ENCODE measurements at regions not wholly inside any gene's neighbourhood (a gene's known extent, or its start where the extent isn't known, plus 50 kb on each side); places are given as distances from the start of the nearest gene placed in this dataset.

DNA sequence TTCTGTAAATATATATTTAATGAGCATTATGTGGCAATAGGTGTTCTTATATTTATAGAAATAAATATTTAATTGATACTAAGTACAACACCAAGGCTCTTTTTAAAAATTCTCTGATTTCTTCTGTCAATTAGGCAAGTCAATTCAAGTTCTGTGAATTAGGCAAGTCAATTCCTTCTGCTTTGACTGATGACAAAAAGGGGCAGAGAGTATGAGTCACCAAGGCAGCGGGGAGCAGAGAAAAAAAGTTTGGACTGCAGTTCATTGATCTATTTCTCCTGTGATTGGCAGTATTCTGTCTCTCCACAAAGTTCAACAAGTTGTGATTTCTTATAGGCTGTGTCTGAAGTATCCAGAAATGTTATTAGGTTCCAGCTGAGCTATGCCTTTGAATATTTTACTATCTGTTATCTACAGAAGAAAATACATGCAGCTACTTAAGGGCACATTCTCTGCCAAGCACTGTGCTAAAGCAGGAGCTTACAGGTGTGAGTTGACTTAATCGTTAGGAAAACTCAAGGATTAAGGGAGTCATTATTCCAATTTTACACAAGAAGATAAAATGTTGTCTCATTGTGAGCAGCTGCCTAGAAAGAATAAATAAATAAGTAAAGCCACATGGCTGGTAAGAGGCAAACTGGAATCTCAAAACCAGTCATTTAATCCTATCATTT is 206.4 kb upstream of the ALG10B start:
- no peak overlapping the region for H2BK20ac ChIP-seq (ENCODE audit: low read depth, low read length, poor library complexity, severe bottlenecking)
- no peak overlapping the region for H3K27ac ChIP-seq (ENCODE audit: insufficient read length, low read depth, low read length)
- H3K23ac ChIP-seq (ENCODE audit: insufficient read length, low read depth, low read length) = no peak overlapping the region
- H3K9ac ChIP-seq (ENCODE audit: extremely low read depth, insufficient read length, low read length) = no peak overlapping the region
- no peak for DNase-seq
- no peak overlapping the region for H2BK15ac ChIP-seq (ENCODE audit: low read depth, low read length)
- H3K4me1 Mint-ChIP-seq = no peaks in the 10 kb centered on the region
- no peak for TF ChIP-seq CTCF (conservative IDR thresholded peaks at IDR 0.05)
- no peak overlapping the region for H3K56ac ChIP-seq (ENCODE audit: insufficient read length, low read depth, low read length)
- no peak overlapping the region for H4K8ac ChIP-seq (replicated peaks; ENCODE audit: insufficient read length, low read depth, low read length)
- peaks cover 5 to 29% (median 16%) of the 10 kb centered on the region in 3 experiments; a peak in 6 of 7 replicates for H3K36me3 Mint-ChIP-seq (ENCODE audit: insufficient read depth in 1 of 3, low read depth in 3 of 3)
- WGBS (ENCODE audit: extremely low coverage, insufficient read length, low lambda C conversion rate) = no CpG with 5 or more reads among the region's 2 CpGs
- no peak overlapping the region for H2BK5ac ChIP-seq (ENCODE audit: insufficient read length, low read length)
- H3K14ac ChIP-seq (ENCODE audit: insufficient read depth, low read length) = no peak overlapping the region
- H3K23me2 ChIP-seq (ENCODE audit: insufficient read length, low read depth, low read length, poor library complexity, severe bottlenecking) = no peaks in the 10 kb centered on the region
- H3K27me3 ChIP-seq (ENCODE audit: insufficient read depth, low read length) = no peaks in the 10 kb centered on the region
- H2AFZ ChIP-seq (ENCODE audit: low read length) = no peak overlapping the region
- H2BK12ac ChIP-seq (ENCODE audit: insufficient read length, low read depth, low read length) = no peak overlapping the region
- H3K27ac Mint-ChIP-seq = no peak overlapping the region
- no peak overlapping the region for H2AK5ac ChIP-seq (ENCODE audit: insufficient read length, low read length)
- H4K20me1 ChIP-seq (ENCODE audit: control insufficient read depth, insufficient read depth, insufficient read length) = no peaks in the 10 kb centered on the region
- H3K27me3 Mint-ChIP-seq (ENCODE audit: low read depth) = no peaks in the 10 kb centered on the region; the same call in none of the 2 replicates
- no peak overlapping the region for H3K4me3 Mint-ChIP-seq
- H4K5ac ChIP-seq (ENCODE audit: insufficient read length, low read depth, low read length) = no peak overlapping the region
- H4K91ac ChIP-seq (ENCODE audit: insufficient read length, low read depth, low read length) = no peak overlapping the region
- no peak overlapping the region for H3K18ac ChIP-seq (ENCODE audit: insufficient read length, low read depth, low read length)
- no peak overlapping the region for H2BK120ac ChIP-seq (ENCODE audit: low read depth, low read length, poor library complexity, severe bottlenecking)
- H3K79me1 ChIP-seq (ENCODE audit: insufficient read depth, low read depth, low read length, poor library complexity, severe bottlenecking) = no peaks in the 10 kb centered on the region
- no peaks in the 10 kb centered on the region for H3K4me1 ChIP-seq (ENCODE audit: insufficient read depth, low read length)
- no peak overlapping the region for H3K4ac ChIP-seq (ENCODE audit: low read depth, low read length)
- peaks cover 59% of the 10 kb centered on the region for H3K9me3 ChIP-seq (ENCODE audit: control insufficient read depth, low read depth, low read length)
- H3K9me3 Mint-ChIP-seq = peaks cover 88 to 93% of the 10 kb centered on the region in 2 experiments
- H3K4me2 ChIP-seq (ENCODE audit: insufficient read depth, insufficient read length, low read length) = no peak overlapping the region
- H3T11ph ChIP-seq (ENCODE audit: low read length) = no peak overlapping the region
- no peaks in the 10 kb centered on the region for H3K79me2 ChIP-seq (ENCODE audit: insufficient read depth, low read length)
